ENCODE measurements at regions not wholly inside any gene's neighbourhood (a gene's known extent, or its start where the extent isn't known, plus 50 kb on each side); places are given as distances from the start of the nearest gene placed in this dataset.
"Not testable (repeated sequence)": the region's sequence is repeated elsewhere in the genome, so short reads cannot be mapped to it uniquely, and the experiment has no call there.

DNA sequence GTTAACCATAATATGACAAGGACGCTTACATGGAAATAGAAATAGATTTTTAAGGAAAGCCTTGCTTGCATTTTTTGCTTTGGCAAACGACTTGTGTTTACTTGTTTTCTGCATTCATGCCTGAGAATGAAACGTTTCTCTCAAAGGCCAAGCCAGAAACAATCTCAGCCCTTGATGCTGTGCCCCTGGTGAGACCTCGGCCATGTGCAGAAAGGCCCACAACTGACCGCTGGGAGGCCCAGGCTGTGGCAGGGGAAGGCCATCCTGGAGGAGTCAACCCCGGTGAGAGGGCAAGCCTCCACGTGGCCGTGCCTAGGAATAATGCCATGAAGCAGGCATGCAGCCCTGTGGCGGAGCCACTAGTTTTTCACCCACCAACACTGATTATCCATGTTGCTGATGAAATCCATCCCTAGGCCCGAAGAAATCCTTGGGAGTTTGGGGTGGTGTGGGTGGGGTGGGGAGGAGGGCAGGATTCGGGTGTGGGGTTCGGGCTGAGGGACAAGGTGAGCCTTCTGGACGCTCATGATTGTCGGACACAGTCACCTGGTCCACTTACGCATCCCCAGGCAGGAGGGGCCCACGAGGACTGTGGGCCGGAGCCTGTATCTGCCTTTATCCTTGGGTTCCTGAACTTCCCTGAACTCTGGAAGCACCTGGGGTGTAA lies 107.6 kb upstream of the APCDD1 start:
- H3K27me3 ChIP-seq (ENCODE audit: insufficient read depth, low read length), result no peaks in the 10 kb centered on the region
- no peak overlapping the region for H3K4me3 ChIP-seq (ENCODE audit: low read length)
- H3K36me3 ChIP-seq (ENCODE audit: insufficient read depth, low read depth, low read length), result no peaks in the 10 kb centered on the region
- no peak overlapping the region for H3K9ac ChIP-seq (ENCODE audit: low read depth, low read length)
- H3K4me1 ChIP-seq (ENCODE audit: insufficient read depth, low read length), result no peaks in the 10 kb centered on the region
- H3K9me3 ChIP-seq (ENCODE audit: insufficient read depth, low read depth, low read length), result no peaks in the 10 kb centered on the region
- H3K27ac ChIP-seq (ENCODE audit: low read length), result no peak overlapping the region

DNA sequence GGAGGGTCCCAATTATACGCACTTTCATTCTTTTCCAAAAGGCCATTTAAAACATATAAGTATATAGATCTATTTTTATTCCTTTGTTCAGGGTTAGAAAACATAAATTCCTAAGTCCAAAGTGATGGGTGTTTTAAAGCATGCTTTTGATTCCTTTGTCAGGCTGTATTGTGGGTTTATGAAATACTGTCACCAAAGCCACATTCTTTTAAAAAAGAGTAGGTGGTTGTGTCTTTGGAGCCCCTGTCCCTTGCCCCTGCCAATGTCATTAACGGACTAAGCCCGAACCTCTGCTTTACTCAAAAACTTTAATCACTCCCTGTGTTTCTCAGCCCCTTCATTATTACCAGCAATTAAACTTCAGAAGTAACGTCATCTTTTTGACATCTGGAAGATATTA lies 104.9 kb upstream of the APCDD1 start:
- Histone ChIP-seq H3K9me3 (ENCODE audit: insufficient read depth, low read depth, low read length) (no peaks in the 10 kb centered on the region), H3K27ac (ENCODE audit: low read length) (no peak overlapping the region), H3K4me1 (ENCODE audit: insufficient read depth, low read length) (no peaks in the 10 kb centered on the region), H3K9ac (ENCODE audit: low read depth, low read length) (no peak overlapping the region), H3K36me3 (ENCODE audit: insufficient read depth, low read depth, low read length) (no peaks in the 10 kb centered on the region), H3K27me3 (ENCODE audit: insufficient read depth, low read length) (no peaks in the 10 kb centered on the region), H3K4me3 (ENCODE audit: low read length) (no peak overlapping the region)

GRCh38 chr18:10350661-10351060 lies 103.8 kb upstream of the APCDD1 start:
- Histone ChIP-seq H3K9me3 (ENCODE audit: insufficient read depth, low read depth, low read length) (no peaks in the 10 kb centered on the region), H3K4me1 (ENCODE audit: insufficient read depth, low read length) (no peaks in the 10 kb centered on the region), H3K36me3 (ENCODE audit: insufficient read depth, low read depth, low read length) (no peaks in the 10 kb centered on the region), H3K9ac (ENCODE audit: low read depth, low read length) (no peak overlapping the region), H3K27me3 (ENCODE audit: insufficient read depth, low read length) (no peaks in the 10 kb centered on the region), H3K27ac (ENCODE audit: low read length) (no peak overlapping the region), H3K4me3 (ENCODE audit: low read length) (no peak overlapping the region)

- Histone ChIP-seq H3K9ac (ENCODE audit: low read depth, low read length) (no peak overlapping the region), H3K27me3 (ENCODE audit: insufficient read depth, low read length) (no peaks in the 10 kb centered on the region)
Observed at GRCh38 chr18:10351219-10351818, 103.1 kb upstream of the APCDD1 start.

DNA sequence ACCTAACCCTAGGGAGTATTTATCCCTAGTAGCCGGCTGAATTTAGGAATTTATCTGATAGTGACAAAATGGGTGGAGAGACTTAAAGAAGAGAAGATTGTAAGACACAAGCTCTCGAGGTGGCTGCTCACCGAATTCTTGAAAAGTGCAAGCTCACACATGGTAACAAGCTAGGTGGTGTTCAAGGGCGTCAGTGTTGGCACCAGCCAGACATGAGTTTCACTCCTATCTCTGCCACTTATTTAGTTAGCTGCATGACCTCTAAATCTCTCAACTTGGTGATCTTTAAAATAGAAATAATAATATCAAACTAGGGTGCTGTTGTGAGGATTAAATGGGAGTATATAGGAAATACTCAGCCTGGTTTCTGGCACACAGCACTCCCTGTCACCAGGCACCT lies 102.6 kb upstream of the APCDD1 start:
- Histone ChIP-seq H3K9ac (ENCODE audit: low read depth, low read length) (no peak overlapping the region), H3K27me3 (ENCODE audit: insufficient read depth, low read length) (no peaks in the 10 kb centered on the region), H3K27ac (ENCODE audit: low read length) (no peak overlapping the region), H3K4me1 (ENCODE audit: insufficient read depth, low read length) (no peaks in the 10 kb centered on the region), H3K36me3 (ENCODE audit: insufficient read depth, low read depth, low read length) (no peaks in the 10 kb centered on the region), H3K9me3 (ENCODE audit: insufficient read depth, low read depth, low read length) (no peaks in the 10 kb centered on the region; the same call in 1 of the 2 replicates), H3K4me3 (ENCODE audit: low read length) (no peak overlapping the region)

More at GRCh38 chr18:10351219-10351818, 103.1 kb upstream of the APCDD1 start:
- Histone ChIP-seq H3K9me3 (ENCODE audit: insufficient read depth, low read depth, low read length) (no peaks in the 10 kb centered on the region), H3K27ac (ENCODE audit: low read length) (no peak overlapping the region), H3K4me3 (ENCODE audit: low read length) (no peak overlapping the region), H3K36me3 (ENCODE audit: insufficient read depth, low read depth, low read length) (no peaks in the 10 kb centered on the region), H3K4me1 (ENCODE audit: insufficient read depth, low read length) (no peaks in the 10 kb centered on the region)

- Histone ChIP-seq H3K27me3 (ENCODE audit: insufficient read depth, low read length) (no peaks in the 10 kb centered on the region), H3K27ac (ENCODE audit: low read length) (no peak overlapping the region), H3K9ac (ENCODE audit: low read depth, low read length) (no peak overlapping the region), H3K4me1 (ENCODE audit: insufficient read depth, low read length) (no peaks in the 10 kb centered on the region), H3K4me3 (ENCODE audit: low read length) (no peak overlapping the region), H3K9me3 (ENCODE audit: insufficient read depth, low read depth, low read length) (no peaks in the 10 kb centered on the region; the same call in 1 of the 2 replicates), H3K36me3 (ENCODE audit: insufficient read depth, low read depth, low read length) (no peaks in the 10 kb centered on the region)
Observed at GRCh38 chr18:10352671-10353070, 101.8 kb upstream of the APCDD1 start.

DNA sequence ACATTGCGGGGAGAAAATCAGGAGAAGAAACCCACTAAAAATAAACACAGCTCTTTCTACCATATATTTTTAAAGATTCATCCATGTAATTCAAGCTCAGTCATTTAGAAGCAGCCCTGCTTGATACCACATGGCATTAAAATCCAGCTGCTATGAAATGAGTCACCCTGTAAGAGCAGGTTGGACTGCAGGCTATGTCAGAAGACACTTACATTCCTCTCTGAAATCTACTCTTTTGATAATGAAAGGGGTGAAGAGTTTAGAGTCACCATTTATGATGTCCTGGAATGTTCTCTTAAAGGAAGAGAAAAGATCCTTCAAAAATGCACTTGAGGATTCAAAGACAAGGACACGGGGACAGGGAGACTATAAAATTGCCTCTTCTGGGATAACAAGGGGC lies 100.6 kb upstream of the APCDD1 start:
- Histone ChIP-seq H3K4me3 (ENCODE audit: low read length) (no peak overlapping the region), H3K27ac (ENCODE audit: low read length) (no peak overlapping the region), H3K27me3 (ENCODE audit: insufficient read depth, low read length) (no peaks in the 10 kb centered on the region)

DNA sequence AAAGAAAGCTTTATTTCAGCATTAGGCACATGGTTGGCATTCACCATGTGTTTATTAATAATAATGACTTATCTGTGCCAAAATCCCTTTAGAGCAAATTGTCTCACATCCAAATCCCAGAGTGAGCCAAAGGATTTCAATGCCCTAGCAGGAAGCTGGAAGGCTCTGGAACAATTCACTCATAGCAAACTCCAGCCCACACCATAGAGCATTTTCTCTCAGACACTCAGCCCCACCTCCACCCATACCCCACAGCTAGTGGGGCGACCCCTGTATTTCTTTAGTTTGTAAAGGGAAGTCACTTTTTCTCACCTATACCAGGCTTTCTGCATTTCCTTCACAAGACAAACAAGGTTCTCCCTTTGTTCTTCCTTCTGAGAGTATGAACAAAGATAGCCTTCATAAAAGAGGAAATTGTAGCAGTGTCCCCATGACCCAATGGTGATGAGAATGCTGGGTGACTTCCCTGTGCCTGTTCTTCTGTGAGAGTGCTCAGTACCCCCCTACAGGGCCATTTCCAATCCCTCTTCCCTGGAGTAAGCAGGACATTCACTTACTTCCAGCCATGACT lies 100.1 kb upstream of the APCDD1 start:
- H3K27ac ChIP-seq (ENCODE audit: low read length), result no peak overlapping the region
- H3K4me3 ChIP-seq (ENCODE audit: low read length), result no peak overlapping the region
- H3K9me3 ChIP-seq (ENCODE audit: insufficient read depth, low read depth, low read length), result no peaks in the 10 kb centered on the region; the same call in 1 of the 2 replicates
- H3K9ac ChIP-seq (ENCODE audit: low read depth, low read length), result no peak overlapping the region
- H3K27me3 ChIP-seq (ENCODE audit: insufficient read depth, low read length), result no peaks in the 10 kb centered on the region
- no peaks in the 10 kb centered on the region for H3K4me1 ChIP-seq (ENCODE audit: insufficient read depth, low read length)
- no peaks in the 10 kb centered on the region for H3K36me3 ChIP-seq (ENCODE audit: insufficient read depth, low read depth, low read length)

More for the DNA sequence above, 100.6 kb upstream of the APCDD1 start:
- no peaks in the 10 kb centered on the region; the same call in 1 of the 2 replicates for H3K9me3 ChIP-seq (ENCODE audit: insufficient read depth, low read depth, low read length)
- no peak overlapping the region for H3K9ac ChIP-seq (ENCODE audit: low read depth, low read length)
- no peaks in the 10 kb centered on the region for H3K4me1 ChIP-seq (ENCODE audit: insufficient read depth, low read length)
- no peaks in the 10 kb centered on the region for H3K36me3 ChIP-seq (ENCODE audit: insufficient read depth, low read depth, low read length)

DNA sequence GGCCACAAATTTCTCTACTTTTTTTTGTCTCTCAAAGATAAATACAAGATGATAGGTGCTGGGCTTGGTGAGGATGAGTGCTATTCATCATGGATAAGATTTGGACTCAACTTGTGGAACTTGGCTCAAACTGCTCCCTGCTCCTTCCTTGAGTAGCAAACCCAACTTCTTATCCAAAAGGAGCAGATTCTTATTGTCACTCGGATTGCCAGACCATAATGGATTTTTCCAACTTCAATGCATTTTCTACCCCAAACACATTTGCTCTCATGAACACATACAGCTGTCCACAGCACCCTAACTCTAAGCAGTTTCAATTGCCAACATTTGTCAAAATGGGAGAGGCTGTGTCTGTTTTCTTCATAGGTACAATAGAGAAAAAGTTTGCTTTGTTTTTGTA lies 99.5 kb upstream of the APCDD1 start:
- Histone ChIP-seq H3K9me3 (ENCODE audit: insufficient read depth, low read depth, low read length) (no peaks in the 10 kb centered on the region; the same call in 1 of the 2 replicates), H3K27ac (ENCODE audit: low read length) (no peak overlapping the region), H3K4me1 (ENCODE audit: insufficient read depth, low read length) (no peaks in the 10 kb centered on the region), H3K36me3 (ENCODE audit: insufficient read depth, low read depth, low read length) (no peaks in the 10 kb centered on the region), H3K9ac (ENCODE audit: low read depth, low read length) (no peak overlapping the region), H3K4me3 (ENCODE audit: low read length) (no peak overlapping the region), H3K27me3 (ENCODE audit: insufficient read depth, low read length) (no peaks in the 10 kb centered on the region)

DNA sequence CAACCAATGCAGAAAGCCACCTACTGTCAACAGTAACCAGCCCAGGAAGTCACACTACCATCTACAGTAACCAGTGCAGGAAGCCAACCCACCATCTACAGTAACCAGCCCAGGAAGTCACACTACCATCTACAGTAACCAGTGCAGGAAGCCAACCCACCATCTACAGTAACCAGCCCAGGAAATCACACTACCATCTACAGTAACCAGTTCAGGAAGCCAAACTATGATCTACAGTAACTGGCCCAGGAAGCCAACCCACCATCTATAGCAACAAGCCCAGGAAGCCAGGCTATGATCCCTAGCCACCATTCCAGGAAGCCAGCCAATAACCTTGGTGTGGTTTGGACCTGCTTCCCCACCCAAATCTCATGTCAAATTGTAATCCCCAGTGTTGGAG lies 97.4 kb upstream of the APCDD1 start:
- H3K4me3 ChIP-seq (ENCODE audit: low read length); H3K27ac ChIP-seq (ENCODE audit: low read length); H3K9me3 ChIP-seq (ENCODE audit: insufficient read depth, low read depth, low read length); H3K4me1 ChIP-seq (ENCODE audit: insufficient read depth, low read length); H3K9ac ChIP-seq (ENCODE audit: low read depth, low read length); H3K27me3 ChIP-seq (ENCODE audit: insufficient read depth, low read length); H3K36me3 ChIP-seq (ENCODE audit: insufficient read depth, low read depth, low read length): not testable (repeated sequence)

DNA sequence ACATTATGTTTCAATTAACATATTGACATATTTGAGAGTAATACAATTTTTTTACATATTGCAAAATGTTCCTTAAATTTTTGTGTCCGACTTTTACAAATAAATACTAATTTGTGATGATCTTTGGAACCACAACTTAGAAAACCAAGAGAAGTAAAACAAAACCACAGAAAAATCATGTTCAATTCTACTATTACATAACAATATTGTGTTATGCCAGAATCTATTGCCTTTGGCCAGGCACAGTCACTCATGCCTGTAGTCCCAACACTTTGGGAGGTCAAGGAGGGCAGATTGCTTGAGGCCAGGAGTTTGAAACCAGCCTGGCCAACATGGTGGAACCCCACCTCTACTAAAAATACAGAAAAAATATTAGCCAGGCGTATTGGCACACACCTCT lies 92.8 kb upstream of the APCDD1 start:
- Histone ChIP-seq H3K36me3 (ENCODE audit: insufficient read depth, low read depth, low read length) (no peaks in the 10 kb centered on the region), H3K4me3 (ENCODE audit: low read length) (no peak overlapping the region), H3K27ac (ENCODE audit: low read length) (no peak overlapping the region), H3K27me3 (ENCODE audit: insufficient read depth, low read length) (no peaks in the 10 kb centered on the region), H3K9me3 (ENCODE audit: insufficient read depth, low read depth, low read length) (peaks cover 7% of the 10 kb centered on the region; the same call in 1 of the 2 replicates), H3K9ac (ENCODE audit: low read depth, low read length) (no peak overlapping the region), H3K4me1 (ENCODE audit: insufficient read depth, low read length) (no peaks in the 10 kb centered on the region)

DNA sequence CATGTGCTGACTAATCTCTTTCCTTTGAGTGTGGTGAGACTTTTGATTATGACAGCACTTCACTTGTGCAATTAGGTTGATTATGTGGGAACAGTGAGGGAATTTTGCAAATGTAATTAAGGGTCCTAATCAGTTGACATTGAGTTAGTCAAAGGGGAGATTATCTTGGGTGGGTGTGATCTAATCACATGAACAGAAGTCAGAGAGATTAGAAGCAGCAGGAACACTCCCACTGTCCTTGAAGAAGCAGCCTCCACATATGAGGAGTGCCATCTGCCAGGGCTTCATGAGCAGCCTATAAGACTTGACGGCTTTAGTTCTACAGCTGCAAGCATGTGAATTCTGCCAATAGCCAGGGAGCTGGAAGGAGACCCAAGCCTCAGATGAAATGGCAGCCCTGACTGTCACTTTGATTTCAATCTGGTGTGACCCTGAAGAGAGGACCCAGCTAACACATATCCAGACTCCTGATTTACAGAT lies 89.4 kb upstream of the APCDD1 start:
- peaks cover 7% of the 10 kb centered on the region; the same call in 1 of the 2 replicates for H3K9me3 ChIP-seq (ENCODE audit: insufficient read depth, low read depth, low read length)
- no peaks in the 10 kb centered on the region for H3K4me1 ChIP-seq (ENCODE audit: insufficient read depth, low read length)
- no peaks in the 10 kb centered on the region for H3K36me3 ChIP-seq (ENCODE audit: insufficient read depth, low read depth, low read length)
- H3K27ac ChIP-seq (ENCODE audit: low read length), result no peak overlapping the region
- no peaks in the 10 kb centered on the region for H3K27me3 ChIP-seq (ENCODE audit: insufficient read depth, low read length)
- H3K9ac ChIP-seq (ENCODE audit: low read depth, low read length), result no peak overlapping the region
- no peak overlapping the region for H3K4me3 ChIP-seq (ENCODE audit: low read length)

Data from iPS-20b (cell line).